ENCODE measurements at regions not wholly inside any gene's neighbourhood (a gene's known extent, or its start where the extent isn't known, plus 50 kb on each side); places are given as distances from the start of the nearest gene placed in this dataset.
"Not testable (repeated sequence)": the region's sequence is repeated elsewhere in the genome, so short reads cannot be mapped to it uniquely, and the experiment has no call there.

DNA sequence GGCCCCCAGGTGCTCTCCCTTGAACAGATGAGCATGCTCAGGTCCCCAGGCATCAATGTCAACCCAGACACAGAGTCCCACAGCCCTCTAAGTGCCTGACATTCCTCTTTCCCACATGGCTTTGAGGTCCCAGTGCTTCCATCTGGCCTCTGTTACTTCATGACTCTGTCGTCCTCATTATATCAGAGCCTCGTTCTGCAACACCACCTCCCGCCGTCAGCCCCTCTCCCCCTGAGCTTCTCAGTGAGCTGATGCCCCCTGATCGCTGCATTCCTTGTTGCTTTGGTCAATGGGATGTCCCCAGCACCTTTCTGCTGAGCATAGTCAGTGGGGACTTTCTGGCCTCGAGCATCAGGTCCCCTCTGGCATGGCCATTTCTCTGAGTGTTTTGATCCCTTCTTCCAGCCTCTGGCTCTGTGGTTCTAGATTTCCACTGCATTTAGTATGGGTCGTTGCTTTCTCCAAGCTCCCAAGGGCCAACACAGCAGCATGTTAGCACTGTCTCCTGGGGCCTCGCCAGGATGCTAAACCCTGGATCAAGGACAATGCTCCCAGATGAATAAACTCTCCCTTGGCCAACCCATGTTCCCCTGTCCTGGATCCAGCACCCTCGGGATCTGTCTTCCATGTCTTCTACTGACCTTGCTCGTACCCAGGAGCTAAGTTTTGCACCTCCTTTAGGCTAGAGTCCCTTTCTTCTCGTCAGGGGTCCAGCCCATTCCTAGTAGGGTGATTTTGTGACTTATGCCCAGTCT lies 143.2 kb upstream of the TWIST2 start:
- no peak for DNase-seq

GRCh38 chr2:238706163-238706562 lies 141.7 kb upstream of the TWIST2 start:
- no peak for DNase-seq

GRCh38 chr2:238706673-238707072 lies 141.2 kb upstream of the TWIST2 start:
- DNase-seq = no peak

GRCh38 chr2:238709325-238710025 lies 138.4 kb upstream of the TWIST2 start:
- DNase-seq = no peak

DNA sequence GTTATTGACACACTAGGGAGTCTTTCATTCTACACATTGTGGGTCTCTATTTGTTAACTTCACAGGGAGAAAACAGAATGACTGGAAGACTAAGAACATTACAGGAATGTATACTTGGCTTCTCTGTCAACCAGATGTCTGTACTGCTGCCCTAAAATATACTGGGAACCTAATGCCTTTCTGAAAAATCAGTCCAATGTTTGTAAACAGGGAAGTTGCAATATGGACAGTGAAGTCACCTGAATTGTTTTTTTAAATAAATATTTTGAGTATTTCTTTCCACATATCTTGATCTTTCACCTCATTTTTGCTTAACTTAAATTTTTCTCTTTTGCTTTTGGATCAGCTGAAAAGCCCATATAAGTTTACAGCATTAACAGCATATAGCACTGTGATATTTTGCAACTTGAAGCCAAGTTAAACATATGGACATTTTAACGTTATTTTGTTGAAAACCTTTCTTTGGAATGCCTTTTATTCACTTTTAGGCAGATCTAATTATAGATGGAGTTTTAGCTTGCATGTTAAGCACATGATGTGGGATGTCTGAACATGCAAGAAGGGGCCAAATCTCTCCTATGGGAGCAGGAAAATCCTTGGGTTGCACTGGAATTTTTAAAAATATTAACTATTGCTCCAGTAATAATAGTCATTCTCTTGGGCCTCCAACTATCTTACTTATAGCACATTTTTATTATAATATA lies 137.7 kb upstream of the TWIST2 start:
- DNase-seq = no peak

DNA sequence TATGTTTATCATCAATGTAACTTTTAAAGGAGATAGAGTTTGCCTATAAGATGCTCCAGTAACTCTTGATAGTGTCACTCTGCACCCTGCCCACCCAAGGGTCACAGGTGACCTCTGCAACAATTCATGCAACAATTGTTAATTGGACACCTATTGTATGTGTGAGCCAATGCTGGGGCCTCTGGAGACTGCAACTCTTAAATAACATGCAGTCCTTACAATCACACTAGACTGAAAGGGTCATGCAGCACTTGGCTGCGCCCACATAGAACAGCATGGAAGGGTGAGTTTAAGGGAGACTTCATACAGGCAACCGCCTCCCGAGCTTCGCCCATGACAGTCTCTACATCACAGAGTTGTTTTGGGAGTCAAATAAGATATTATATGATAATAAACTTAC lies 137.1 kb upstream of the TWIST2 start:
- no peak for DNase-seq

- DNase-seq = no peak
Observed at GRCh38 chr2:238711346-238711745, 136.5 kb upstream of the TWIST2 start.

GRCh38 chr2:238712011-238712410 lies 135.9 kb upstream of the TWIST2 start:
- DNase-seq = no peak

- DNase-seq = no peak
Observed at GRCh38 chr2:238713198-238713826, 134.6 kb upstream of the TWIST2 start.

- no peak for DNase-seq
Observed at GRCh38 chr2:238714038-238714528, 133.8 kb upstream of the TWIST2 start.

DNA sequence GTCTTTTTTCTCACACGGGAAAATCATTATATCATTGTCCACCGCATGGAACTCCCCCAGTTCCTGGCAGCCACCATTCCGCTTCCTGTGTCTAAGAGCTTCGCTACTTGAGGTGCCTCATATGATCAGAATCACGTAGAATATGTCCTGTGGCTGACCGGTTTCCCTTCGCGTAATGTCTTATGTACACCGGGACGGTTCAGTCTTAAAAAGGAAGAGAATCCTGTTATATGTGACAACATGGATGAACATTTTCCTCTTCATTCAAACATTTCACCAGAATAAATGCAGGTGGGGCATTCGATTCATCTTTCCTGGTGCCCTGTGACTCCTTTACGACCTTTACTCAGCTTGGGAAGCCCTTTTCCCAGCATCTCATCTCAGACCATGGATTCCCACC lies 131.7 kb upstream of the TWIST2 start:
- no peak for DNase-seq

- DNase-seq = no peak
Observed at GRCh38 chr2:238716585-238716984, 131.3 kb upstream of the TWIST2 start.

- no peak for DNase-seq
Observed at GRCh38 chr2:238717084-238717483, 130.8 kb upstream of the TWIST2 start.

DNA sequence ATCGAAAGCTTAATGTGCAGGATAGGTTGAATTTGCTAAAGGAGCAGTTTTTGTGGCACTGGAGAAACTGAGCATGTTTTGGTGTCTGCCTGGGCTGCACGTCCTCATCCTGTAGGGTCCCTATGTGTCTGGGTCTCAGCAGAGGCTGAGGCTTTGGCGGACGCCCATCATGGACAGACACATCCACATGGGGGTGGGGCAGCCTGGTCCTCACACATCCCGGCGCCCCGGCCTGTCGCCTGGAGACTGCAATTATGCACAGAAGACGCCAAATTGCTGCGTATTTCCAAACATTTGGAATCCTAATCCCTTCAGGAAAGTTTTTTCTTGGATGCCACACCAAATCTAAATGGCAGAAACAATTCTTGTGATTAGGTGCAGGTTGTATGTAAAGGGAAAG lies 128.2 kb upstream of the TWIST2 start:
- DNase-seq = no peak

GRCh38 chr2:238720232-238720672 lies 127.6 kb upstream of the TWIST2 start:
- peak; percentile 78 for DNase-seq

- no peak for DNase-seq
Observed at GRCh38 chr2:238722181-238722580, 125.7 kb upstream of the TWIST2 start.

DNA sequence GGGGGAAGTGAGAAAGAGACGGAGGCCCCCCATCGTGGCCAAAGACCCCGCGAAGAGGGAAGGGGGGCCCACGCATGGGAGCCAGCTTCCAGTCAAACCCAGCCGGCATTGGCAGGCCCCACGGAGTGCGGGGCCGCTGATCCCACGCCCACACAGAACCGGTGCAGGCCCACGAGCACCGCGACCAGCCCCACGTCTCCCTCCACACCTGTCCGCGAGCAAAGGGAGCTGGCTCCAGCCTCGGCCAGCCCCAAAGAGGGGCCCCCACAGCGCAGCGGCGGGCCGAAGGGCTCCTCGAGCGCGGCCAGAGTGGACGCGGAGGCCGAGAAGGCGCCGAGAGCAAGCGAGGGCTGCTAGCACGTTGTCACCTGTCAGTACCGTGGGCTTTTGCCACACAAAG lies 125.0 kb upstream of the TWIST2 start:
- no peak for DNase-seq

DNA sequence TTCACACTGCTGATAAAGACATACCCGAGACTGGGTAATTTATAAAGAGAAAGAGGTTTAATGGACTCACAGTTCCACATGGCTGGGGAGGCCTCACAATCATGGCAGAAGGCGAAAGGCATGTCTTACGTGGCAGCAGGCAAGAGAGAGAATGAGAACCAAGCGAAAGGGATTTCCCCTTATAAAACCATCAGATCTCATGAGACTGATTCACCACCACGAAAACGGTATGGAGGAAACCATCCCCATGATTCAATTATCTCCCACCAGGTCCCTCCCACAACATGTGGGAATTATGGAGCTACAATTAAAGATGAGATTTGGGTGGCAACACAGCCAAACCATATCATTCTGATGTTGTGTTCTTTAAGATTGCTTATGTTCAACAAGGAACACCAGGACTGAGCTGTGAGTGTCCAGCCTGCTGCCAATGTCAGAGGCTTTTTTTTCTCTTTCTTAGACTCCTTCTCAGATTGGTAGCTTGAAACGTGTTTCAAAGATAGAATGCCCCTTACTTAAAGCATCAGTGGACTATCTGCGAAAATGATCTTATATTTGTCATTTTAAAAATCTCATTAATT lies 124.1 kb upstream of the TWIST2 start:
- DNase-seq = not testable (repeated sequence)

DNA sequence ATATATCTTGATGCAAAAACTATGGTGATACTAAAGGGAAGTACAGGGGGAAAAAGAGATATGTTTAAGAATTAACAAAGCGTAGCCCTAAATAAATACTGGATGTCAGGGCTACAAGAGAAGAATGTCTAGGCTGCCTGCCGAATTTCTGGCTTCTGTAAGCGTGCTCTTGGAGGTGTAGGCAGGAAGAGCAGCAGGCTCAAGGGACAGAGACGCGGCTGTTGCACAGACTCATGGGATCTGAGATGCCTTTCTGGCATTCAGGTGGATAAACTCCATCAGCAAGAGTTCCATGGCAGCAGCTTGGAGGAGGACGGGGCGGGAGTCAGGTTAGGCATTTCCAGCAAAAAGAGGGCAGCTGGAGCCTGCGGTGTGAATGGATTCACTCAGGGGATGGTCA lies 123.2 kb upstream of the TWIST2 start:
- DNase-seq = no peak

DNA sequence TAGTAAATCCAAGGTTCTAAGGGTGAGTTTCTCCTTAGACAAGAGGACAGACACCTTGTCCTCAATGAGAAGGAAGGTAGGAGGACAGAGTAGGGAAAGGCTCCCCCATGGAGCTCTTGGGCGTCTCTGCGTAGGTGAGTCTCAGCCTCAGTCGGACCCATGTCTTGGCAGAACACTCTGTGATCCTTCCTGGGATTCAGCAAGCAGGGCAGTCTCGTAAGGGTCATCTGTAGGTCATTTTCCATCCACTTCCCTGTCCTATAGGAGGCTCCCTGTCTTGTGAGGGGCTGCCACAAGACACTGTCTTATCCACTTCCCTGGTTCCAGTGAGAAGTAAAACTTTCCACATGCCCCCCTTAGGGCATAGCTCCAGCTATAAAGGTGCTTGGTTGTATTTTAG lies 122.6 kb upstream of the TWIST2 start:
- no peak for DNase-seq

DNA sequence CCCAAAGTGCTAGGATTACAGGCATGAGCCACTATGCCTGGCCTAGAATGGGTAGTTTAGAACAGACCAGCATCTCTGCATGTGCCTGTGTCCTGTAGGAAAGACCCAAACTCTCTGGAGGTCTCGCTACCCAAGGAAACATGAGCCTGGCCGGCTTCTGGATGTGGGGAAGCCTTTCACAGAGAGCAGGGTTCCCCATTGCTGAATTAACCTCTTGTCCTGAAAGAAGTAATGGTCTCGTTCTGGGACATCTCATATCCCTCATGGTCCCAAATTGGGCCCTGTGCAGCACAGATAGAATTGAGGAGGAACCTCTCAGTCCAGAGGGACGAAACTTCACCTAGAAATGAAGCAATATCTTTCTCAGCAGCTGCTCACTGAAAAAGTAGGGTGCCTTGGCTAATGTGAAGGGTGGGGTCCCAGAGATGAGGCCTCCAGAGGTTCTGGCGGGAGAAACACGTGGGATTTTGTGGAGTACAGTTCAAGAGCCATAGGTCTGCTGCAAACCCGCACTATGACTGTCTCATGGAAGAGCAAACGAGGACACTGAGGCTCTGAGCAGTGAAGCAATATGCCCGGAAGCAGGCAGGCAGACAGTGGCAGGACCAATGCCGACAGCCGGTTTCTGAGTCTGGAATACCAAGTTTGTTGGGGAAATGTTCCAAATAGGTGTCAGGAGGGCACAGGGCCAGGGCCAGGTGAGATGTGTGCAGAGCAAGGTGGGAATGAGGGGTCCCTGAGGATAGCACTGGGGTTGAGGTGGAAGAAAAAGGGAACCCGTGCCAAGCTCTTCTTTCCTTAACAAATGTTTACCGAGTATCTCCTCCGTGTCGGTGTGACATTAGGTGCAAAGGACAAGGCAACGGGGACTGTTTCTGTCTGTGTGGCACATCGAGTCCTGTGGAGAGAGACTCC lies 121.0 kb upstream of the TWIST2 start:
- no peak for DNase-seq

Data from activated CD4-positive, alpha-beta T cell treated with anti-CD3 and anti-CD28 coated beads for 48 hours (primary cell).